CD4-positive, alpha-beta T cell treated with Interleukin-6 for 4 hours (primary cell): ENCODE measurements at regions not wholly inside any gene's neighbourhood (a gene's known extent, or its start where the extent isn't known, plus 50 kb on each side); places are given as distances from the start of the nearest gene placed in this dataset.

ENCODE experiments used
- DNase-seq: peaks from one replicate; pipeline ENCODE4 v3.0.0-alpha.2; 2020; ENCODE audit warnings: mixed read lengths

GRCh38 chr20:51335329-51335841 lies 207.1 kb downstream of the NFATC2 start:
- no peak for DNase-seq

- no peak for DNase-seq
These were observed 207.9 kb downstream of the NFATC2 start for GRCh38 chr20:51334609-51335008.

GRCh38 chr20:51333971-51334370 lies 208.5 kb downstream of the NFATC2 start:
- DNase-seq = no peak

GRCh38 chr20:51333446-51333845 lies 209.1 kb downstream of the NFATC2 start:
- no peak for DNase-seq

- DNase-seq = no peak
These were observed 211.0 kb downstream of the NFATC2 start for GRCh38 chr20:51331481-51331880.

GRCh38 chr20:51329845-51330244 lies 212.7 kb downstream of the NFATC2 start:
- DNase-seq = no peak

GRCh38 chr20:51327251-51327841 lies 215.2 kb downstream of the NFATC2 start:
- DNase-seq = no peak

- DNase-seq = peak; percentile 52
These were observed 216.2 kb downstream of the NFATC2 start for GRCh38 chr20:51326201-51326819.

GRCh38 chr20:51322164-51322707 lies 220.3 kb downstream of the NFATC2 start:
- DNase-seq = no peak

- no peak for DNase-seq
These were observed 221.0 kb downstream of the NFATC2 start for GRCh38 chr20:51321343-51322163.

GRCh38 chr20:51319522-51319921 lies 223.0 kb downstream of the NFATC2 start:
- DNase-seq = no peak

- DNase-seq = peak; percentile 49
These were observed 224.2 kb downstream of the NFATC2 start for GRCh38 chr20:51318058-51318949.

- DNase-seq = no peak
These were observed 227.1 kb downstream of the NFATC2 start for GRCh38 chr20:51315390-51315789.

GRCh38 chr20:51313358-51313827 lies 229.1 kb downstream of the NFATC2 start:
- no peak for DNase-seq

GRCh38 chr20:51312480-51312783 lies 230.1 kb downstream of the NFATC2 start:
- no peak for DNase-seq

GRCh38 chr20:51311636-51312479 lies 230.7 kb downstream of the NFATC2 start:
- DNase-seq = no peak

GRCh38 chr20:51310216-51310615 lies 232.3 kb downstream of the NFATC2 start:
- DNase-seq = no peak

GRCh38 chr20:51309128-51309527 lies 233.4 kb downstream of the NFATC2 start:
- no peak for DNase-seq

- DNase-seq = peak; percentile 72
These were observed 235.8 kb downstream of the NFATC2 start for GRCh38 chr20:51306521-51307358.

- DNase-seq = no peak
These were observed 236.4 kb downstream of the NFATC2 start for GRCh38 chr20:51306081-51306480.
